Right cardiac atrium (tissue), 5 donors: ENCODE measurements at regions not wholly inside any gene's neighbourhood (a gene's known extent, or its start where the extent isn't known, plus 50 kb on each side); places are given as distances from the start of the nearest gene placed in this dataset.
"Not testable (repeated sequence)": the region's sequence is repeated elsewhere in the genome, so short reads cannot be mapped to it uniquely, and the experiment has no call there.

Source experiments
- ATAC-seq, 2 donors: fragments of 200-7000 bp; cut with Tn5 transposase; one replicate each; pipeline versions ENCODE4 v1.8.0 to v1.9.1; 2020; ENCODE audit warnings: moderate library complexity in 2 of 2, mild to moderate bottlenecking in 1 of 2
- DNase-seq, 3 donors: peaks; one replicate each; pipeline ENCODE4 v3.0.0-alpha.2; 2020
- H3K27ac ChIP-seq: one replicate; pipeline ENCODE4 v1.5.1; 2013; ENCODE audit warnings: mild to moderate bottlenecking, low read length, control low read depth, moderate library complexity
- H3K27me3 ChIP-seq: one replicate; pipeline ENCODE4 v1.6.1; 2013; ENCODE audit not compliant: control insufficient read depth, insufficient read depth
- H3K4me1 ChIP-seq: one replicate; pipeline ENCODE4 v1.6.1; 2013; ENCODE audit warnings: low read length; ENCODE audit not compliant: control insufficient read depth, insufficient read depth
- H3K4me3 ChIP-seq: one replicate; pipeline ENCODE4 v1.5.1; 2013; ENCODE audit warnings: low read length, control low read depth
- H3K9me3 ChIP-seq: one replicate; pipeline ENCODE4 v1.6.1; 2013; ENCODE audit warnings: low read length; ENCODE audit not compliant: control insufficient read depth
- WGBS: extraction: QIAGEN DNeasy Blood & Tissue Kit; methylation state at CpG from one replicate; pipeline ENCODE4 v1.1.7; 2013; 5-methylcytosine and 5-hydroxymethylcytosine counted together
- intact Hi-C, 4 donors: fragments of 100-400 bp; cut with DNase I; formaldehyde crosslinking; loops; one replicate each; pipeline versions ENCODE4 v1.11.0 to v1.14.0; 2022 to 2023
- donor health status: healthy with polysubstance abuse.
- donor health status: DM: no; HTN: yes; CAD: no.
- donor health status: DM: no; HTN: no; CAD: no.
- donor health status: DM: no; HTN: yes; CAD: no; lungs with severe emphysema.
- donor health status: DM: yes; HTN: yes; CAD: no.

DNA sequence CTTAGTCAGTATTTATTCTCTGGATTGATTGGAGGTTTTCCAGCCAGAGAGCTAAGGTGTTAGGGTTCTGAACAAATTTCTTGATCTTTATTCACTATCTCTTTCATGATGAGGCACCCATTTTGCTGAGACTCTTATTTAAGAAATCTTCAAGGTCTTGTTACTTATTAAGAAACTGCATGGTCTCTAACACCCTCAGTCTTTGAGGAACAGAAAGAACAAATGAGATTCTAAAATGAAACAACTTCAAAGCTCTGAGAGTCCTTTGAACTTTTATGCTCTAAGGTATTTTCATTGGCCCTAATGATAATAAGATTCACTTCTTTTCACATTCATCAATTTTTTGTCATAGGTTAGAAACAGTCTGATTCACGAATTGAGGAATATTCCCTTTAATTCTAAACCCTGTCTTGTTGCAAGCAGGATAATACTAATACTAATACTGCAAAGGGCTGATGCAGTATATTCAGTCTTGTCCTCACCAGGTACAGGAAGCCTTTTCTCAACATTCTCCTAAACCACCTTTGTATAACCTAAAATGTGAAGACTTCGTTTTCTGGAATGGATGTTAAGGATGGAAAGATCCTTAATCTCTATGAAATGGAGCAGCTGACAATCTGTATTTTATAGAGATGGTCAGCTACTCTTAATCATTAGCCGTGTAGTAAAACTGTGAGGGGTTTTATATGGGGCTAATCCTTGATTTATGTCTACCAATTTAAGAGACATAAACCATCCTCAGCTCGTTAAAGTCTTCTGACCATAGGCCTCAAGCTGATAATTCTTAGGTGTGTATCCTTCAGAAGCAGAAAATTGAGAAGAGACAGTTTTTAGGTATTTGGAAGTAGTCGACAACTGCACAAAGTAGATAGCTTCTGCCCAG is 198.3 kb downstream of the OTOL1 start:
- 80% methylated on average over 5 of the region's 5 CpGs for WGBS
- ATAC-seq, result no peak

DNA sequence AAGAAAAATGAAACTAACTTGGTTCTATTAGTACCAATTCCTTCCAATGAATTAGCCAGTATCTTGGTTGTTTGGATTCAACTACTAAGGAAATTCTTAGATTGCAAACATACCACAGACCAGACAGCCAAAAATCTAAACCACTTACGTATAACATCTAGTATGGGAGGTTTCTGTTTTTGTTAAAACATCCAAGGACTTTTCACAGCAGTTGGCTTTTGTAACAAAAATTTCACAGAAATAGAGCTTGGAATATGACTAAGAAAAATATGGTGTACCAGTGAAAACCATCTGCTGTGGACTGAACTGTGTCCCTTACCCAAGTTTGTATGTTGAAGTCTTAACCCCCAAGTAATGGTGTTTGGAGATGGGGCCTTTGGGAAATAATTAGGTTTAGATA is 199.2 kb downstream of the OTOL1 start:
- DNase-seq, result no peak
- Histone ChIP-seq H3K4me1 (no peaks in the 10 kb centered on the region), H3K27me3 (no peaks in the 10 kb centered on the region), H3K4me3 (no peak overlapping the region), H3K9me3 (no peaks in the 10 kb centered on the region), H3K27ac (no peak overlapping the region)
- no peak for ATAC-seq
- 67% methylated on average over 1 of the region's 1 CpG for WGBS
- intact Hi-C loops, result no loop called here

More for the DNA sequence above, 198.3 kb downstream of the OTOL1 start:
- H3K27ac ChIP-seq, result no peak overlapping the region
- no peaks in the 10 kb centered on the region for H3K27me3 ChIP-seq
- H3K4me1 ChIP-seq, result no peaks in the 10 kb centered on the region
- no peak overlapping the region for H3K4me3 ChIP-seq
- no peaks in the 10 kb centered on the region for H3K9me3 ChIP-seq
- DNase-seq, result no peak
- intact Hi-C loops, result no loop called here

DNA sequence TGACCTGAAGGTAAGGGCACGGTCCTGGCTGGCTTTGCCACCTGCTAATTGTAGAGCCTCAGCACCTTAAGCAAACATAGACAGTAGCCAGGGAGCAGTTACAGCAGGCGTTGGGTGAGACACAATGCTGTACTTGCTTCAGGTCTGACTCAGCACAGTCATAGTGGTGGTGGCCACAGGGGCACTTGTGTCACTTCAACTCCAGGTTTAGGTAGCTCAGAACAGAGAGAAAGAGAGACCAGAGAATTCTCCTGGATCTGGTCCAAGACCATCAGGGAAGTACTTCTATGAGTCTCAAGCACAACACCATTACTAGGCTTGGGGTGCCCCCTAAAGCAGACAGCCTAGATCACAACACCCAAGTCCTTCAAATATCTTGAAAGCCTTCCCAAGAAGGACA is 204.4 kb downstream of the OTOL1 start:
- Histone ChIP-seq H3K4me3 (no peak overlapping the region), H3K27me3 (no peaks in the 10 kb centered on the region), H3K27ac (no peak overlapping the region), H3K9me3 (no peaks in the 10 kb centered on the region), H3K4me1 (no peaks in the 10 kb centered on the region)
- ATAC-seq (no peak), DNase-seq (no peak)
- intact Hi-C loops, result no loop called here
- 84% methylated on average over 2 of the region's 2 CpGs for WGBS

DNA sequence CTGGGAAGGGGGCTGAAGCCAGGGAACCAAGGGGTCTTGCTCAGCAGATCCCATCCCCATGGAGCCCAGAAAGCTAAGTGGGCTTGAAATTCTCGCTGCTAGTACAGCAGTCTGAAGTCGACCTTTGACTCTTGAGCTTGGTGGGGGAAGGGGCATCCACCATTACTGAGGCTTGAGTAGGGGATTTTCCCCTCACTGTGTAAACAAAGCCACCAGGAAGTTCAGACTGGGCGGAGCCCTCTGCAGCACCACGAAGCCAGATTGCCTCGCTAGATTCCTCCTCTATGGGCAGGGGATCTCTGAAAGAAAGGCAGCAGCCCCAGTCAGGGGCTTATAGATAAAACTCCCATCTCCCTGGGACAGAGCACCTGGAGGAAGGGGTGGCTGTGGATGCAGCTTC is 210.6 kb downstream of the OTOL1 start:
- H3K27me3 ChIP-seq, DNase-seq, H3K4me3 ChIP-seq, ATAC-seq, intact Hi-C loops, H3K27ac ChIP-seq, H3K9me3 ChIP-seq, H3K4me1 ChIP-seq: not testable (repeated sequence)
- WGBS, result 70% methylated on average over 5 of the region's 5 CpGs

DNA sequence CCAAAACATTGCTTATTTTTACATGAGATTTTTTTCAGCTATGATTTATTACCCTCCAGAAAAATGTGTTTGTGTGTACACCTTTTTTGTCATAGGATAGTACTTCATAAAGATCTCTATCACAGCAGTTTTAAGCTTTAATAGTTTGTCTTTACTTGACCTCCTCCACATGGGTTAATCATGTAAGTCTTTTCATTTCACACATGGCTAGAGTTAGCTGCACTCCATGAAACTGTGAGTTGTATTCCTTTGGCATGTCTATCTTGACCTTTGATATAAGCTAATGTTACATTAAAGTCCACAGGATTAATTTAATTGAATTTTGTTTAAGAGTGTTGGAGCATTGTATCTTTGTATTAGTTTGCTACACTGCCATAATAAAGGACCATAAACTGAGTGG is 217.1 kb downstream of the OTOL1 start:
- ATAC-seq, result no peak
- H3K9me3 ChIP-seq, result no peaks in the 10 kb centered on the region
- intact Hi-C loops, result no loop called here
- no peaks in the 10 kb centered on the region for H3K4me1 ChIP-seq
- H3K4me3 ChIP-seq, result no peak overlapping the region
- DNase-seq, result no peak
- H3K27ac ChIP-seq, result no peak overlapping the region
- no peaks in the 10 kb centered on the region for H3K27me3 ChIP-seq

DNA sequence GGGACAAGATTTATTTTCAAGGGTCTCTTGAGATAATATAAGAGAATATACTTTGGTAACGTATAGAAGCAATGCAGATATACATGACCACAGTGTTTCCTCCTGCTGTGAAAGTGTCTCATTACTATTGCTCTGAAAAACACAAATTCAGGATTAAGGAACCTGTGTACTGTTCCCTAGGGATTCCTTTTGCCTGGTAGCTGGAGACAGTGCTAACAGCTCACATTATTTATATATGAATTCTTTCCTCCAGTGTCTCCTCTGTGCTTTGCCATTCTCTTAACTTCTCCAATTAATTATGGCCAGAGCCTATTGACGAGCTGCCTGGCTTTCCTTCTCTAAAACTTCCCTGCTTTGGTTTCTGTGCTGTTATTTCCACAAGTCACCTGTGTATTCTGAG is 235.4 kb downstream of the OTOL1 start:
- Histone ChIP-seq H3K27me3 (no peaks in the 10 kb centered on the region), H3K4me1 (no peaks in the 10 kb centered on the region), H3K27ac (no peak overlapping the region), H3K9me3 (no peaks in the 10 kb centered on the region), H3K4me3 (no peak overlapping the region)
- ATAC-seq (no peak), DNase-seq (no peak)
- intact Hi-C loops, result no loop called here
- WGBS, result 73% methylated on average over 2 of the region's 2 CpGs

DNA sequence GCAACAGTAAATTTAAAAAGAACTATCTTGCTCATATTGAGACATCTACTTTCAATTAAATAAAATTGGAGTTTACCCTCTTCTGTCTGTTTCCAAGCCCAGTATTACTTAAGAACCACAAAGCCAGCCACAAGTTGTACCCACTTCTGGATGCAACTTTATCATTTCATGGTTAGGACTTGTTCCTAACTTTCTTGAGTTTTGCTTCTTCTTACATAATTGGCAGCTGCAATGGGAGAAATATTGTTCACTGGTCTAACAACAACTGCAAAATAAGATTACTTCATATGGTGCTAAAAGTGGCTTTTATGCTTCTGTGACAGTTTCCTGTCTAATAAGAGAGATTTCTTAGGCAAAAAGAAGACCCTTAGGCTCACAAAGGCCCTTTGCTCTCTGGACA is 240.6 kb downstream of the OTOL1 start:
- no peaks in the 10 kb centered on the region for H3K4me1 ChIP-seq
- ATAC-seq, result no peak
- no peak overlapping the region for H3K4me3 ChIP-seq
- no peak for DNase-seq
- intact Hi-C loops, result no loop called here
- H3K27ac ChIP-seq, result no peak overlapping the region
- H3K27me3 ChIP-seq, result no peaks in the 10 kb centered on the region
- no peaks in the 10 kb centered on the region for H3K9me3 ChIP-seq

DNA sequence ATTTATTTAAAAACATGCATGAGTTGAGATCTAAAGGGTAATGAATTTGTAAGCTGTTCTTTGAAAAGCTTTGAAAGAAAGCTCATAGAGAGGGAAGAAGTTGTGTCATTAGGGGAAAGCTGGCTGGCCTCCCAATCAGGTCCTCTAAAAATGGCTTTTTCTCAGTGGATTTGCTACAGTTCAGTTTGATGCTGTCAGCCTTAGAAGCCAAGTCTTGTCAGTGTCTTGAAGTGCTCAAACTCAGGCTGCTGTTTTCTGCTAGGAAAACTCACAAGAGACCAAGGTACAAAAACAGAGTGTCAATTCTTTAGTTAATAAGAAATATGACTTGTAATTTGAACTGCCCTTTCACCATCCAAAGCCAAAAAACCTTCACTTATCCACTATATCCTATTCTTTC is 243.8 kb downstream of the OTOL1 start:
- Histone ChIP-seq H3K4me1 (peaks cover 3% of the 10 kb centered on the region), H3K27me3 (no peaks in the 10 kb centered on the region), H3K27ac (no peak overlapping the region), H3K4me3 (no peak overlapping the region), H3K9me3 (no peaks in the 10 kb centered on the region)
- ATAC-seq (no peak), DNase-seq (no peak)
- intact Hi-C loops, result no loop called here

DNA sequence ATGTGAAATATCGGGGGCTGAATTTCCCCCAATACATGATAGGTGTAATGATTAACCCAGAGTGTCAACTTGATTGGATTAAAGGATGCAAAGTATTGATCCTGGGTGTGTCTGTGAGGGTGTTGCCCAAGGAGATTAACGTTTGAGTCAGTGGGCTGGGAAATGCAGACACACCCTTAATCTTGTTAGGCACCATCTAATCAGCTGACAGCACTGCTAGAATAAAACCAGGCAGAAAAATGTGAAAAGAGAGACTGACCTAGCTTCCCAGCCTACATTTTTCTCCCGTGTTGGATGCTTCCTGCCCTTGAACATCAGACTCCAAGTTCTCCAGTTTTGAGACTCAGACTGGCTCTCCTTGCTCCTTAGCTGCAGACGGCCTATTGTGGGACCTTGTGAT is 247.8 kb downstream of the OTOL1 start:
- Histone ChIP-seq H3K27me3 (no peaks in the 10 kb centered on the region), H3K9me3 (no peaks in the 10 kb centered on the region), H3K4me1 (peaks cover 3% of the 10 kb centered on the region), H3K4me3 (no peak overlapping the region), H3K27ac (no peak overlapping the region)
- DNase-seq, result no peak
- WGBS, result 79% methylated on average over 4 of the region's 4 CpGs
- ATAC-seq, result no peak
- intact Hi-C loops, result no loop called here

DNA sequence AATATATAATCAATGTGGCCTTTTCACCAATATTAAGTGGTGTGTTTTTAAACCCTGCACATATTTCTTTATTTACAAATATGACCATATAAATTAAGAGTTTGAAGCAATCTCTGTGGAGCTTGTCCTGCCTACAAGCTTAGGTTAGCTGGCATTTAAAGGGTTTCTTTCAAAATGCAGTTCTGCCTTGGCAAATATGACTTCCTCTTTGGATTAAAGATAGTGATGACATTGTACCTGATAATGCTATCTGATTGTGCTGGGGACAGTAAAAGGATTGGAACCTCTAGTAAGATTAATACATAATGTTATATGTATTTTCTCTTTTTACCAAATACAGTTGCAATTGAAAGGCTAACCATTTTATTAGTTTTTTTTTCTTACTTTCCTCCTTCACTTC is 249.1 kb downstream of the OTOL1 start:
- no peak overlapping the region for H3K4me3 ChIP-seq
- intact Hi-C loops, result no loop called here
- peaks cover 3% of the 10 kb centered on the region for H3K4me1 ChIP-seq
- H3K9me3 ChIP-seq, result no peaks in the 10 kb centered on the region
- no peak for ATAC-seq
- H3K27ac ChIP-seq, result no peak overlapping the region
- H3K27me3 ChIP-seq, result no peaks in the 10 kb centered on the region
- no peak for DNase-seq

DNA sequence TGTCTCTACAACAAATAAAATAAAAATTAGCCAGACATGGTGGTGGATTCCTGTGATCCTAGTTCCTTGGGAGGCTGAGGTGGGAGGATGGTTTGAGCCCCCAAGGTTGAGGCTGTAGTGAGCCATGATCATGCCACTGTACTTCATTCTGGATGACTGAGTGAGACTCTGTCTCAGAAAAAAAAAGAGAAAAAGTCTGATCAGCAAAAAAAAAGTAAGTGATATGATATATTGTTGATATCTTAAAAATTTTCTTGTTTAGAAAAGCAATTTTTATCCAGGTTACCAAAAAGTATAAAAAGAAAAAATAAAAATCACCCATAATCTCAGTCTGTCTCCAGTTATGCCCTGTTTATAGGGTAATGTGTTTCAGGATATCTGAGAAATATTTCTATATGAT is 251.4 kb downstream of the OTOL1 start:
- Histone ChIP-seq H3K9me3 (no peaks in the 10 kb centered on the region), H3K4me3 (no peak overlapping the region), H3K27me3 (no peaks in the 10 kb centered on the region), H3K27ac (no peak overlapping the region), H3K4me1 (peaks cover 3% of the 10 kb centered on the region)
- no peak for ATAC-seq
- intact Hi-C loops, result no loop called here
- DNase-seq, result no peak

DNA sequence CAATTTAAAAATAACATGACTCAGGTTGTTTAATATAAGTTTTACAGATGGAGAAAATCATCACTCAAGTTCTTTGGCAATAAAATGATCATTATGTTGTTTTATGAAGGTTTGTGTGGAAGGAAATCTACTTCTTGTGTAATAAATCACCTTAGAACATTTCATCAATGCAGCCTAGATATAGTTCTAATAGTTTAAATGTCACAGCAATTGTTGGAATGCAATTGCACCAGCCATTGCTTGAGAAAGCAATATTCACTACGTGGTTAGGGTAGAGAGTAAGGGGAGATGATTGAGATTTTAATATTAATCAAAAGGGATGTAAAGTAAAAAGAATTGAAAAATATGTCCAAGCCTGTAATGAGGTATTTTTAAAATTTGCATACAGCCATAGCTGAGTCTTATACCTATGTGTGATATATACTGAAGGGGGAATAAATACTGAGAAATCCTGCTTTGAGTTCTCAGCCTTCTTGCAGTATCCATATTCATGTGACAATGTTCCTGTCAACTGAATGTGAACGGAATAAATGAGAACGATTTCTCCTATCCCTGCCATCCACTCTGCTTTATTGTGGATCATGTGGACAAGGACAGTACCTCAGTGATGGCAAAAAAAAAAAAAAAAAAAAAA is 257.9 kb downstream of the OTOL1 start:
- intact Hi-C loops, result no loop called here

More for the DNA sequence above, 257.9 kb downstream of the OTOL1 start:
- no peak overlapping the region for H3K27ac ChIP-seq
- no peaks in the 10 kb centered on the region for H3K27me3 ChIP-seq
- 81% methylated on average over 3 of the region's 3 CpGs for WGBS
- H3K9me3 ChIP-seq, result no peaks in the 10 kb centered on the region
- no peaks in the 10 kb centered on the region for H3K4me1 ChIP-seq
- no peak overlapping the region for H3K4me3 ChIP-seq
- no peak for DNase-seq
- no peak for ATAC-seq
